ENCODE measurements at regions not wholly inside any gene's neighbourhood (a gene's known extent, or its start where the extent isn't known, plus 50 kb on each side); places are given as distances from the start of the nearest gene placed in this dataset.
A peak's percentile ranks its signal among the peaks of the same experiment; 100 is the strongest.

DNA sequence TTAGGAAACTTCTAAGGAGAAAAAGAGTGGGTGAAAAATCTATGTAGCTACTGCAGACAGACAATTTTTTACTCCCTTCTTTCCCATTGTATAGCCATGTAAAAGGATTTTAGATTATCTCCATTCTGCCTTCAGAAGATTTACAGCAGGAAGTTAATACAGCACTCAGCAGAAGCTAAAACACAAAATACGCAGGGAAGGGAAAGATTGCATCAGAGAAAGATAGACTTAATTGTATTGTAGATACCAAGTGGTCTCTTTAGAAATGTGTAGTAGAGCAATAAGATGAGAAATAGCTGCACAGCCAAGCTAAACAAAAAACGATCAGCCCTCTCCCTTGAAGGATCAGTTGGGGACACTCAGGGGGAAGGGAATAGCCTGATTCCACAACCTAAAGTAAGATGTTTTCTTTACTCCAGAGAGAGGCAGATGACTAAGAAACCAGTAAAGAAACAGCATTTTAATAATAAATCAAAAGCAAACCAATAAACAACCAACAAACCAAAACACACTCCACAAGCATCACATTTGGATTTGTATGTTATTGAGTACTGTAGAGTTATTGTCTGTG, 236.7 kb upstream of the SLITRK1 start:
- no peaks in the 10 kb centered on the region for H3K36me3 ChIP-seq (ENCODE audit: control insufficient read depth in 4 of 4, insufficient read depth in 4 of 4, low read length in 4 of 4)
- no peak overlapping the region for H3K27ac ChIP-seq (ENCODE audit: low read depth in 1 of 2, low read length in 1 of 2)
- TF ChIP-seq, protein P1, sequence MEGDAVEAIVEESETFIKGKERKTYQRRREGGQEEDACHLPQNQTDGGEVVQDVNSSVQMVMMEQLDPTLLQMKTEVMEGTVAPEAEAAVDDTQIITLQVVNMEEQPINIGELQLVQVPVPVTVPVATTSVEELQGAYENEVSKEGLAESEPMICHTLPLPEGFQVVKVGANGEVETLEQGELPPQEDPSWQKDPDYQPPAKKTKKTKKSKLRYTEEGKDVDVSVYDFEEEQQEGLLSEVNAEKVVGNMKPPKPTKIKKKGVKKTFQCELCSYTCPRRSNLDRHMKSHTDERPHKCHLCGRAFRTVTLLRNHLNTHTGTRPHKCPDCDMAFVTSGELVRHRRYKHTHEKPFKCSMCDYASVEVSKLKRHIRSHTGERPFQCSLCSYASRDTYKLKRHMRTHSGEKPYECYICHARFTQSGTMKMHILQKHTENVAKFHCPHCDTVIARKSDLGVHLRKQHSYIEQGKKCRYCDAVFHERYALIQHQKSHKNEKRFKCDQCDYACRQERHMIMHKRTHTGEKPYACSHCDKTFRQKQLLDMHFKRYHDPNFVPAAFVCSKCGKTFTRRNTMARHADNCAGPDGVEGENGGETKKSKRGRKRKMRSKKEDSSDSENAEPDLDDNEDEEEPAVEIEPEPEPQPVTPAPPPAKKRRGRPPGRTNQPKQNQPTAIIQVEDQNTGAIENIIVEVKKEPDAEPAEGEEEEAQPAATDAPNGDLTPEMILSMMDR (IDR thresholded peaks at IDR 0.05; ENCODE audit: control extremely low read depth, extremely low read depth), result no peak
- H3K9me3 ChIP-seq (ENCODE audit: control insufficient read depth in 4 of 4, insufficient read depth in 3 of 4, low read length in 3 of 4), result no peaks in the 10 kb centered on the region
- H3K27me3 ChIP-seq (ENCODE audit: control insufficient read depth in 3 of 3, insufficient read depth in 3 of 3, low read length in 2 of 3), result no peaks in the 10 kb centered on the region
- no peak overlapping the region for H3K9ac ChIP-seq (ENCODE audit: insufficient read depth in 1 of 2, low read length in 2 of 2)
- WGBS, 2 donors, result 18 to 21% methylated on average over 2 of the region's 2 CpGs
- H3K4me3 ChIP-seq, result no peak overlapping the region
- no peaks in the 10 kb centered on the region for H3K4me1 ChIP-seq (ENCODE audit: control insufficient read depth in 5 of 5, insufficient read depth in 5 of 5, low read length in 5 of 5)
- DNase-seq (peak in 1 of 3 donors; percentile 1), ATAC-seq (ENCODE audit: insufficient read depth, low FRiP score) (no peak)

DNA sequence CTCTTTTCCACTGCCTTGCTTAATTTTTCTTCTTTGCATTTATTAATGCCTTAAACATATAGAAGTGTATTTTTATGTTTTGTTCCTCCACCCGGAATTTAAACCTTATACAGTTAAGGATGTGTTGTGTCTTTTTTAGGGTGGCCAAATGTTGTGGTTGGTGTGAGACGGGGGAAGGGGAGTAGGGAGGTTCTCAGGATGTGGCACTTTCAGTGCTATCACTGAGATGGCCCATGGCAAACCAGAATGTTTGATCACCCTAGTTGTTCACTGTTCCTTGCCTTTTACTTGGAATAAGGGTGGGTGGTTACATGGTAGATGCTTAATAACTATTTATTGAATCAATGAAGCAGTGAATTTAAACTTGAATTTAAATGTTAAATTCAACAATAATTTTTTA, 216.0 kb upstream of the SLITRK1 start:
- no peak overlapping the region for H3K4me3 ChIP-seq
- DNase-seq, result no peak
- WGBS, 2 donors, result 81 to 83% methylated on average over 2 of the region's 2 CpGs
- H3K36me3 ChIP-seq (ENCODE audit: control insufficient read depth in 4 of 4, insufficient read depth in 4 of 4, low read length in 4 of 4), result no peaks in the 10 kb centered on the region
- no peaks in the 10 kb centered on the region for H3K27me3 ChIP-seq (ENCODE audit: control insufficient read depth in 3 of 3, insufficient read depth in 3 of 3, low read length in 2 of 3)
- no peaks in the 10 kb centered on the region for H3K4me1 ChIP-seq (ENCODE audit: control insufficient read depth in 5 of 5, insufficient read depth in 5 of 5, low read length in 5 of 5)
- H3K9ac ChIP-seq (ENCODE audit: insufficient read depth in 1 of 2, low read length in 2 of 2), result no peak overlapping the region
- H3K27ac ChIP-seq (ENCODE audit: low read depth in 1 of 2, low read length in 1 of 2), result no peak overlapping the region
- TF ChIP-seq, protein P1 (IDR thresholded peaks at IDR 0.05; ENCODE audit: control extremely low read depth, extremely low read depth), result no peak
- no peaks in the 10 kb centered on the region for H3K9me3 ChIP-seq (ENCODE audit: control insufficient read depth in 4 of 4, insufficient read depth in 3 of 4, low read length in 3 of 4)
- ATAC-seq (ENCODE audit: insufficient read depth, low FRiP score), result no peak

DNA sequence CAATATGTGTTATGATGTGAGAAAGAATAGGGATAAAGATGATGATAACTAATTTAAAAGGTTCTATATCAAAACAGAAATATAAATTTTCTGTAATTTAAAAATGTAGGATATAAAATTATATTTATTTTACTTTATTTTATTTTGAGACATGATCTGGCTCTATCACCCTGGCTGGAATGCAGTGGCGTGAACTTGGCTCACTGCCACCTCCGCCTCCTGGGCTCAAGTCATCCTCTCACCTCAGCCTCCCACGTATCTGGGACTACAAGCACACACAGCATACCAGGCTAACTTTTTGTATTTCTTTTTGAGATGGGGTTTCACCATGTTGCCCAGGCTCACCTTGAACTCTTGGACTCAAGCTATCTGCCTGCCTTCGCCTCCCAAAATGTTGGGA, 214.9 kb upstream of the SLITRK1 start:
- Histone ChIP-seq H3K4me1 (ENCODE audit: control insufficient read depth in 5 of 5, insufficient read depth in 5 of 5, low read length in 5 of 5) (no peaks in the 10 kb centered on the region), H3K4me3 (no peak overlapping the region), H3K36me3 (ENCODE audit: control insufficient read depth in 4 of 4, insufficient read depth in 4 of 4, low read length in 4 of 4) (no peaks in the 10 kb centered on the region), H3K27ac (ENCODE audit: low read depth in 1 of 2, low read length in 1 of 2) (no peak overlapping the region), H3K27me3 (ENCODE audit: control insufficient read depth in 3 of 3, insufficient read depth in 3 of 3, low read length in 2 of 3) (no peaks in the 10 kb centered on the region), H3K9me3 (ENCODE audit: control insufficient read depth in 4 of 4, insufficient read depth in 3 of 4, low read length in 3 of 4) (no peaks in the 10 kb centered on the region), H3K9ac (ENCODE audit: insufficient read depth in 1 of 2, low read length in 2 of 2) (no peak overlapping the region)
- WGBS, 2 donors, result 62 to 84% methylated on average over 4 of the region's 4 CpGs
- TF ChIP-seq, protein P1 (IDR thresholded peaks at IDR 0.05; ENCODE audit: control extremely low read depth, extremely low read depth), result no peak
- no peak for DNase-seq
- no peak for ATAC-seq (ENCODE audit: insufficient read depth, low FRiP score)

GRCh38 chr13:84096216-84096615, 213.9 kb upstream of the SLITRK1 start:
- DNase-seq (no peak), ATAC-seq (ENCODE audit: insufficient read depth, low FRiP score) (no peak)
- H3K27me3 ChIP-seq (ENCODE audit: control insufficient read depth in 3 of 3, insufficient read depth in 3 of 3, low read length in 2 of 3), result no peaks in the 10 kb centered on the region
- no peaks in the 10 kb centered on the region for H3K4me1 ChIP-seq (ENCODE audit: control insufficient read depth in 5 of 5, insufficient read depth in 5 of 5, low read length in 5 of 5)
- H3K36me3 ChIP-seq (ENCODE audit: control insufficient read depth in 4 of 4, insufficient read depth in 4 of 4, low read length in 4 of 4), result no peaks in the 10 kb centered on the region
- TF ChIP-seq, protein P1 (IDR thresholded peaks at IDR 0.05; ENCODE audit: control extremely low read depth, extremely low read depth), result no peak
- H3K27ac ChIP-seq (ENCODE audit: low read depth in 1 of 2, low read length in 1 of 2), result no peak overlapping the region
- H3K9ac ChIP-seq (ENCODE audit: insufficient read depth in 1 of 2, low read length in 2 of 2), result no peak overlapping the region
- no peak overlapping the region for H3K4me3 ChIP-seq
- WGBS, 2 donors, result 92% methylated on average over 1 of the region's 1 CpG
- no peaks in the 10 kb centered on the region for H3K9me3 ChIP-seq (ENCODE audit: control insufficient read depth in 4 of 4, insufficient read depth in 3 of 4, low read length in 3 of 4)

Data from lung (tissue), 11 donors.